Amygdala (tissue), 56 donors: ENCODE measurements at regions not wholly inside any gene's neighbourhood (a gene's known extent, or its start where the extent isn't known, plus 50 kb on each side); places are given as distances from the start of the nearest gene placed in this dataset.
A peak's percentile ranks its signal among the peaks of the same experiment; 100 is the strongest.

Source experiments
- DNase-seq, 56 donors: peaks; one replicate each; lab custom pipeline; 2025; lab: John Stamatoyannopoulos, UW

DNA sequence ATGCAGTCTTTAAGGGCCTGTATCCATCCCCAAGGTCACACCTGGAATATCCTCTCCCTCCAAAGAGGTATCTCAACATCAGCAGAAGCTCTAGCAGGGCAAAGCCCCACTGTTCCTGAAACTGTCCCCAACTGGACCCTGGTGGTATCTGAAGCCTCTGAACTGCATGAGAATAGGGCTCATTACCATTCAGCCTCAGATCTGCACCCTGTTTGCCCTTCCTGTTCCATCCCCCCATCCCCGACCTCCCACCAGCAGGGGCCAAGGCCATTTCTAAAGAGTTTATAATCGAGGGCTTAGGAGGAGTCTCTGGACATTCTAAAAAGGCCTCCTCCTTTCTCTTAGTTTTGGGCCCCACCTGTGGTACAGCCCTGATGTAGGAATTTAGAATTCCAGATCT lies 74.0 kb upstream of the THY1 start:
- no peak for DNase-seq

DNA sequence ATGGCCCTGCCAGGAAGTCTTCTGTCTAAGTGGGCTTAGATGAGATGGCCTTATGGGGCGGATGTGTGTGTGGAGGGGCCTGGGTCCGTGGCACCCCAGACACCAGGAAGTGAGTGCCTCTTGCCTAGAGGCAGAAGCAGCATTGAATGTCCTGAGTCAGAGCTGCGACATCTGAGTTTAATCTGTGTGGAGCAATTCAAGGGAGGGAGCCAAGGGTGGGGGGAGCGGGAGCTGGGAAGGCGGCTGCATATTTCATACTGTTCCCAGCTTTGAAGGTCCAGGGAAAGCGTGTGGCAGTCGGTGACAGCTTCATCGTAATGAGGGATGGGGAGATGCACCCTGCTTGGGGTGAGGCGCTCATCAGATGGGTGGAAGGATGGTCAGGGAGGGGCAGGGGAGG lies 73.5 kb upstream of the THY1 start:
- no peak for DNase-seq

DNA sequence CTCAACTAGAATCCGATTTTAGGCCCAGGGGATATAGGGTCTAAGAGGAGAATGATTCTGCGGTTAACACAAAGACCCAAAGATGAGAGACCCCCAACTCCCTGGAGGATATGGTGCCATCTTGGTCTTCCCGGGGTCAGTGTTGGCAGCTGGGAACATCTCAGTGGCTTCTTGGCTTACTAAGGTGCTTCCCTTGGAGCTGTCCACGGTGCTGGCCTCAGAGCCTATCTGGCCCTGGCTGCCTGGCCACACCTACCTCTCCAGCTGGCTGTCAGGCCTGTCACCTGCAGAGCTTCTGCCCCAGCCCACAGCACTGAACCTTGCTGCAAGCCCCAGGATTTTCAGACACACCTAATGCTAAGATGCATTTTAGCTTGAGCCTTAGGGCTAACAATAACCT lies 70.7 kb upstream of the THY1 start:
- no peak for DNase-seq

DNA sequence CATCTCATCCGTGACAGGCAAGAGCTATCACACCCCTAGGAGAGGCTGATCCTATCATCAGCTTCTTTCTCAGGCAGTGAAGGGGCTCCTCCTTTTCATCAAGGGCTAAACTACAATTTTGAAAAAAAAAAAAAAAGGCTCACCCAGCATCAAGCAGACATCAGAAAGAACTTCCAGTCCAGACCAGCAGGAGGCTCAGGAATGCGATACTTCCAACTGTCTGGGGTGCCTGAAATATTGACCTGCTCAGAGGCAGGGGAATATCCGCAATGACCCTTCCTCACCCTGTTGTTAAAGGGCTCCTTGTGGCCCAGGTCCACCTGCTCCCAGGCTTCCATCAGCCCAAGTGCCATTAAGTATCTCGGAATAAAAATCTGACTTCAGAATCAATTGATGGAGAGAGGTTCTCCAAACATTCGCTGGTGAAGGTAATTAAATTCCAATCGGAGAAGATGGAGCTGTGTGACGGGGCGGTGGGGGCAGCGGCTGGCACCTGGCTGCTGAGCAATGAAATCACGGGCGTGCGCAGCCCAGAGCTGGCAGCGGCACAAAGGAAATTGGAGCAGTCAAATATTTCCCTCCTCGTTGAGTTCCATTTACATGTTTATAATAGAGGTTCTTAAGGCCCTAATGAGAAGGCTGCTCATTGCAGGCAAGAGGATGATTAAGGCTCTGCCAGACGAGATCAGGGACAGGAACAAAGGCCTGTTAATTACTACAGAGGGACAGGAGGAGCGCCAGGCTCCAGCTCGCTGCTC lies 69.0 kb upstream of the THY1 start:
- peak in 19 of 56 donors; percentile 8 to 48 (median 26) for DNase-seq

DNA sequence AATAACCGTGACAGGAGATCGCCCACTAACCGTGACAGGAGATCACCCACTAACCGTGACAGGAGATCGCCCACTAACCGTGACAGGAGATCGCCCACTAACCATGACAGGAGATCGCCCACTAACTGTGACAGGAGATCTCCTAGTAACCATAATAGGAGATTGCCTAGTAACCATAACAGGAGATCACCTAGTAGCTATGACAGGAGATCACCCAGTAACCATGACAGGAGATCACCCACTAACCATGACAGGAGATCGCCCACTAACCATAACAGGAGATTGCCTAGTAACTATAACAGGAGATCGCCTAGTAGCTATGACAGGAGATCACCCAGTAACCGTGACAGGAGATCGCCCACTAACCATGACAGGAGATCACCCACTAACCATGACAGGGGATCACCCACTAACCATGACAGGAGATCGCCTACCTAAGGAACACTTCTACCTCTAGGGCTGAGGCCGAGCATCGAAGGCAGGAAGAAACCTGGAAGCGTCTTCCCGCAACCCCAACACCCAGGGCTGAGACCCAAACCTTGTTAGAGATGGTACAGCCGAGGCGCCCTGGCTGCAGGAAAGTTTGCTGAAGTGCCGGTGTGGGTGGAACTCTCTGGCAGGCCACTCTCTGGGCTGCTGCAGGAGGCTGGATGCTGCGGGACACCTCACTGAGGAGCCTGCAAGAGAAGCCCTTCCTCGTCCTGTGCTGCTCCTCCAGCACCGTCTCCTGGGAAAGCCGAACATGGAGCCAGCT lies 67.5 kb upstream of the THY1 start:
- DNase-seq, result no peak

DNA sequence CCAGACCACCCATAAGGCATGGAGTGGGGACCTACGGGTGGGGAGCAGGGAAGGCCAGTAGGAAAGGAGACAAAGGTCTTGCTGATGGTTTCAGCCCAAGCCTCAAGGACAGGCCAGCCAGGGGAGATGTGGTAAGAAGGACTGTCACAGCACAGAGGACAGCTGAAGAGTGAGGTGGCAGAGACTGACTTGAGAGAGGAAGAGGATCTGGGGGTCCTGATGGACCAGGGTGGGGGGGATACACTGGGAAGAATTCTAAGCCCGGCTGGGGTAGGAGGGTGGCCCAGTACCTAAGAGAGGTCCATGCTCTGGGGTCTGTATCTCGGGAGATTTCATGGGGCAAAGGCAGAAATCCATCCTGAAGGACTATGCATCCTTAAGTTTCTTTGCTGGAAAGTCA lies 66.1 kb upstream of the THY1 start:
- no peak for DNase-seq

DNA sequence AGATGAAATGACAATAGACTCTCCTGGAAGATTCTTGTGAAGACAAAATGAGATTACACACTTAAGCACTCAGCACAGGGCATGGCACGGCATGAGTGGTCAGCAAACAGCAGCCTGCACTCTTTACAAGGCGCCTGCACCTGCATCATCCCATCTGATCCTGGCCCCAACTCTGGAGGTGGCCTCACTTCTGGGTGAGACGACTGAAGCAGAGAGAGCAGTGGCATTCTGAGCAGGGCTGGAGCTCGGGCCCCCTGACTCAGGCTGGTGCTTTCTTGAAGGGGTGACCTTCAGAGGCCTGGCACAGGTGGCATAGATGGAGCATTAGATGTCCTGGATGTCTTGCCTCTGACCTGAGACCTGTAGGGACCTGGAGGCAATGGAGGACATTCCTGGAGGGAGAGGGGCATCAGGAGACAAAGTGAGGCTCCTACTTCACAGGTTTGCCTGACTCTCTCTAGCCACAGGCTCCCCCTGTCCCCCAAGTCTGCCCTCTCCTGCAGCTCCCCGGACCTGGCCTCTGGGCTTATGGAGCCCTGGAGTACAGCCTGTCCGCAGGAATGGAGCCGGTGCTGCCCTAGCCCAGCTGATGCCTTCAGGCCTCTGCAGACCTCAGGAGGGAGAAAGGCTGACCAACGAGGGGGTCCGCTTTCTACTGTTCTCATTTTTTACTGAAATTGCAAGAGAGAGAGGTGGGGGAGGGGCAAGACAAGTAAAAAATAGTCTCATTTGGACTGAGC lies 65.5 kb upstream of the THY1 start:
- DNase-seq, result no peak

DNA sequence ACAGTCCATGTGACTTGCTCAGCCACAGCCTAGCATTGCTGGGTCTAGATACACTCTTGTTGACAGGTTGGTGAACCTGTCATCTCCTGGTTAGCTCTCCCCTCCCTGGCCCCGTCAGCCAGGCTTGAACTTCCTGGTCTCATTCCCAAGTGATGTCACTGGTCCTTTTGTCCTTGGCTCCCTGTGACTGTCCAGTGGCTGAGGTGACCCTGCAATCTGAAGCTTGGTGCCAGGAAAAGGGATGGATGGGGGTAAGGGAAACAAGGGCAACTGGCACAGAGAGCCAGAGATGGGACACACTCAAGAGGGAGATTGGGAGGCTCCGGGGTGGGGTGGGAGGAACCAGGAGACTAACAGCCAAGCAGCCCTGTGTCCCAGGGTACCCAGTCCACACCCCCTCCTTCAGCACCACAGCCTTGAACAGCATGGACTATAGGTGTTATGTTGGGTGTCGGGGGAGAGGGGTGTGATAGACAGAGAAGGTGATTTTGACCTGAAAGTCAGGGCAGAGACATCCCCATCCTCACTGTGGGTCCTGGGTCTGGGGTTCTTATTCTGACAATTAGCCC lies 63.8 kb upstream of the THY1 start:
- DNase-seq, result no peak

DNA sequence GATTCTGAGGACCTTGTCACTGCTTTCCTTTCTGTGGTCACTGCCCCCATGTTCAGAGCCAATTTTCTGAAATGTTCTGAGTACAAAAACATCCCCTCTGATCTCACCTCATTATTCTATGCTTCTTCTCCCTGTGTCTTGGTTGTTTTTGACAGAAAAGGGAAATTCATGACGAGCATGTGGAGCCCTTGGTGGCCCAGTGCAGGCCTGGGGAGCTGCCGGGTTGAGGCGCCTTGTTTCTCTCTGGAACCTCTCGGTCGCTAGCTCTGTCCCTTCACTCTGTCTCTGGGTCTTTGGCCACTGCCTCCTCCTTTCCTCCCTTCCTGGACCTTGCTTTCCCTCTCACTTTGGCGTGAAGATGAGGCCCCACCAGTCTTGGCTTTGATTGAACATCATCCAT lies 63.0 kb upstream of the THY1 start:
- DNase-seq, result no peak

DNA sequence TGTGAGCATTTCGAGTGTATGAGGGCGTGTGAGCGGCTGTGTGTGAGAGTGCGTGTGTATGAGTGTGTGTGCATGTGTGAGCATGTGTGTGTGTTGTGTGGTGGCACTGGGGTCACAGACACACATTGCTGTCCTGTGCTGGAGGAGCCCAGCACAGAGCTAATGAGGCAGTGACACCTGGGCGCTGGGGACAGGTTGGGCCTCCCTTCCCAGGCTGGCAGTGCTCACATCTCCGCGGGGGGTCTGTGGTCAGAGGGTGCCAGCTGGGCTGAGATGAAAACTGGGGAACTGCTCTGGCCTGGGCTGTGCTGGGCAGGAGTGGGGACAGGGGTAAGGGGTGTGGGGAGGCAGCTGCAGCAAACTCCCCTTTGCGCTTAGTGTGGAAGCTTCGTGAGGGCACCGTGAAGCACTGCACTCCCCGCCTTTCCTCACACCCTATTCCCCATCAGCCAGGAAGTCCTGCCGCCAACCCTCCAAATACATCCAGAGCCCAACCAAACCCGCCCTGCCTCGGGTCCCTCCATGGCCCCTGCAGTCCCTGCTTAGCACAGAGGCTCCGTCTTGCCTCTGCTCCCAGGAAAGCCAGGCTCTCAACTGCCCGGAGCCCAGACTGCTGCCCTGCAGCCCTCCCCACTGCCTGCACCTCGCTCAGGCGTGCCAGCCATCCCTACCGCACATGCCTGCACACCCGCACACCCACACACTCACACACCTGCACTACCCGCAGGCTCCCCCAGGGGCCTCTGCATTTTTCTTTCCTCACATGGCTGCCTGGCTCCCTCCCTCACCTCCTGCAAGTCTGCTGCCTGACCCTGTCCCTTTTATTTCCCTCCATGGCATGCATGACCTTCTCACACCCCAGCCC lies 62.0 kb upstream of the THY1 start:
- DNase-seq, result no peak

DNA sequence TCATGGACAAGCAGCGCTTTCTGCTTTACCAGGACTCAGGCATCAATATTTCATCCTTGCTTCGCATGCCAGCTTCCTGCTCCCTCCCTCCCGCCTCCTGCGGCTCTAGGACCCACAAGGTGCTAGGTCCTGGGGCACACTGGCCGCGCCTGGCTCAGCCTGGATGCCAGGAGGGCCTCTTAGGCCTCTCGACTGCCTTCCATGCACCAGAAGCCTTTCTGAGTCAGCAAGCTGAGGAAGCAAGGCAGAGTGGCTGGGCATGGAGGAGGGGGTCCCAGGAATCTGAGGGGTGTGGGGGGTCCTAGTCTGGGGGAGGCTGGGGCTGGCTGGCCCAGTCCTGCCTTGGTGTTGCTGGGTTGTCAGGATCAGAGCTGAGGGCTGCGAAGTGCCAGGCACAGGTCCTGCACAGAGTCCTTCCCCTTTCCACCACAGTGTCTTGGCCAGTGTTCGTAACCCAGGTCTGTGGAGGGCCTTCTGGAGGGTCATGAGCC lies 61.0 kb upstream of the THY1 start:
- DNase-seq, result no peak

DNA sequence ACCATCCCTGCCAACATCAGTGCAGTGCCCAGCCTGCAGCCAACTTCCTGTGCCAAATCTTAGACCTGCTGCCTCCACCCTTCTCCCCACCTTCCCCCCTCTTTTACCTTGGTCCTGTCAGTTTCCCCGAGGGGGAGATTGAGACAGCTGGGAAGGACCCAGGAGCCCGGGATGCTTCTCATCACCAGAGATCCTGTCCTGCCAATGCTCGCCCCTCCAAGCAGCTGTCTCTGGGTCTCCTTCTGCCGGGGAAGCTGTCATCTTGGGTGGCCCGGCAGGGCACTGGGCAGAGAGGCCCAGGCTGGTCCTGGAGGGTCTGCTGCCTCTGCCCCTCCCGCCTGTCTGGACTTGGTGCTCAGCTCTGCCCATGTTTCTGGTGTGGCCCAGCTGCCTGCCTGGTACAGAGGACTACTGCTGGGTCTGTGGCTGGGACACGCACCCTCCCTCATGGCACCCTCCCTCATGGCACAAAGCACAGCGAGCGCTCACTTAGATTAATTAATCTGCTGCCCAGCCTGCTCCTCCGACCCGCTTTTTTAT lies 60.4 kb upstream of the THY1 start:
- peak in 2 of 56 donors; percentile 6 to 7 for DNase-seq

DNA sequence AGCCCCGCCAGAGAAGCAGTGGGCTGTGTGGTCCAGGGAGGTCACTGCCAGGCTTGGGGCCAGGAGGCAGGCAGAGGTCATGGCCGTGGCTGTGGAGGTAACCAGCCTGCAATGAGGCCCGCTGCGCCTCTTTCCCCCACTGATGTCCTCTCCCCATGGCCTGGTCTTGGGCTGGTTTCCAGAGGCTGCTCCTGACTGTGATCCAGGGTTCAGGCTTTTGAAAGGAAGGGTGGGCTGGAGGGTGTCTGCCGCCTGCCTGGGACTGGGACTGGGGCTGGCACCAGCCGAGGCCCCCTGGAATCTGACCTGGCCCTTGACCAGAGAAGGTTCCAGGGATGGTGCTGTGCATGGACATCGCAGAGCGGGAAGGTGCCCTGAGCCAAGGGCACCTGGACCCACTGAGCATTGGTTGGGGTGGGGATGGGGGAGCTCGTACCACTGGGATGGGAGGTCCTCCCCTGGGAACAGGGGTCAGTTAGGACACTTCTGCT lies 59.6 kb upstream of the THY1 start:
- no peak for DNase-seq

DNA sequence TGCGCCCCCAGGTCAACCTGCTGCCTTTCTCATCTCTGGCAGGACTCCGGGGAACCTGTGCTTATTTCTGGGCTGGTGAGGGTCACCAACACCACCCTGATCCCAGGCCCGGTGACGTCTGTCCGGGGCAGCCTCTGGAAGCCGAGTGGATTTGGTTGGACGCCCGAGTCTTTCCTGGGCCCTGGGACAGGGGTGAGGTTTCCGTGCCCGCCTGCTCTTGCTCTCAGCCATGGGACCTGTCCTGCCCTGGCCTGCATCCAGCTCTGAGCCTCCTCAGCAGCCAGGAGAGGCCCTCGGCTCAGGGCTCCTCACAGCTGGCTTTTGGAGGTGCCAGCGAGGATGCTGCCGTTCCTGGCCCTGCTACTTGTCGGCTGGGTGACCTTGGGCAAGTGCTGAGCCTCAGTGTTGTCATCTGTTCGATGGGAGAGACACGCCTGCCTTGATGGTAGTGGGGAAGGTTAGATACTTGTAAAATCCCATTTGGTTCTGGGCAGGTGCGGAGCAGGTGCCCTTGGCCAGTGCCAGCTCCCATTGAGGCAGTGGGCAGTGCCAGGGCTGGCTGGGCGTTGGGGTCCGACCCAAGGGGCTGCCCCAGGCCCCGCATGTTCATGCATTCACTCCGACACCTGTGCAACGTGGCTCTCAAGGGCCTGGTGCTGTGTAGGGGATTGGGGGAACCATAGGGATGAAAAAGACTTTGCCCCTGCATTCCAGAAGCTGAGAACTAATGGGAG lies 58.9 kb upstream of the THY1 start:
- DNase-seq, result peak in 1 of 56 donors; percentile 39

DNA sequence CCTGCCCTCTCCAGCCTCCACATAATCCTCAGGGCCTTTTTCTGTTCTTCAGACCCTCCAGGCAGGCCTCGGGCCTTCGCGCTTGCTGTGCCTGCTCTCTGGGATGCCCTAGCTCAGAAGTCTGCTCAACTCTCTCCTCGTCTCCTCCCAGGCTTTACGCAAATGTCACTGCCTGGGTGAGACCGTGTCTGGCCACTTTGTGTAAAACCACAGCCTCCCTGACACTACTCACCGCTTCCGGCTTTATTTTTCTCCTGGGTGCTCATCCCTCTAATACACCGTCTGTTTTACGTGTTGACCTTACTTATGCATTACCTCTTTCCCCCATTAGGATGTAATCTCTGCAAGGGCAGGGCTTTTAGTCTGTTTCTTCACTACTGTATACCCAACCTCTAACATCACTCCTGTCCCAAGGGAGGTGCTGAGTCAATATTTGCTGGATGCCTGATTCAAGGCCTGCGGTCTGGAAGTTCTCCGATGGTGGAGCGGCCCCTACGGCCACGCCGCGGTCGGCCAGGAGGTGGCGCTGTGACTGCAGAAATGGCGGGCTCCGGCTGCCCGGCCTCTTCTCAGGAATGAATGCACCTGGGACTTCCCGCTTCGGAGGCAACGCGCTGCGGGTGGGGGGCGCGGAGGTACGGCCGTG lies 58.2 kb upstream of the THY1 start:
- DNase-seq, result peak in 50 of 56 donors; percentile 15 to 88 (median 58)

DNA sequence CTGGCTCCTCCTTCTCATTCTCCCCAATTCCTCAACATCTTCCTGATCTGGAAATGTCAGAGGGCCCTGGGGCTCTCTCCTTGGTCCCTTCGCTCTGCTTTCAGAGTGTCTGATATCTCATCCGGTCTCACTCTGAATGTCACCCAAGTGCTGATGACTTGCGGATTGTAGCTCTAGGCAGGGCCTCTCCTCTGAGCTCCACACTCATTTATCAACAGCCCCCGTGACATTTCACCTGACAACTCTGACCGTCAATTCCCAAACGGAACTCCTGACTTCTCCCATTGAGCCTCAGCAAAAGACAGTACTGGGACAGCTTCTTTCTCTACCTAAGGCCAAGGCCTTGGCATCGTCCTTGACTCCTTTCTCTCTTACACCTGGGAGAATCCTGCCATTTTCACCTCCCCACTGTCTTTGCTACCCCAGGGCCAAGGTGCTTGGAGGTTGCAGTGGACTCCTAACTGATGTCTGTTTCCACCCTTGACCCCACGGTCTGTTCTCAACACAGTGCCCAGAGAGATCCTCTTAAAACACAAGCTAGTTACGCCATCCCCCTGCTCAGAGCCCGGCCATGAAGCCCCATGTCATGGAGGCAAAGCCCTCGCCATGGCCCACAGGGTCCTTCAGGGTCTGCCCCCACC lies 57.5 kb upstream of the THY1 start:
- DNase-seq, result no peak

DNA sequence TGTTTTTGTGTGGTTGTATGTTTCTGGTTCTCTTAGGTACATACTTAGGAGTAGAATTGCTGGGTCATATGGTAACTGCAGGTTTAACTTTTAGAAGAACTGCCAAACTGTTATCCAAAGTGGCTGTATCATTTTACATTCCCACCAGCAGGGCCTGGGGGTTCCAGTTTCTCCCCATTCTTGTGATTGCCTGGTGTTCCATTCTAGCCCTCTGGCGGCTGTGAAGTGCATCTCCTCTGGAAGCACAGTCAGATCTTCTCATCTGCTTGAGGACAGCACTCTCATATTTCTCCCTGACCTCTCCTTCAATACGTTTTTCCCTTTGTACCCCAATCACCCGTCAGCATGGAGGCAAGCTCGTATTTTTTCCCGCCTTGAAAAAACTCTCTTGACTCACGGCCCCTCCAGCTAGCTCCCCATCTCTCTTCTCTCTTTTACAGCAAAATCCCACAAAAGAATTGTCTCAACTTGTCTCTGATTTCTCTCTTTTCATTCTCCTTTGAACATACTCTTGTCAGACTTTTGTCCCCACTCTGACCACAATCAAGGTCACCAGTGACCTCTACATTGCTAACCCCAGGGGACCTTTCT lies 56.8 kb upstream of the THY1 start:
- no peak for DNase-seq
